Epithelial cell of prostate (primary cell): ENCODE measurements at regions not wholly inside any gene's neighbourhood (a gene's known extent, or its start where the extent isn't known, plus 50 kb on each side); places are given as distances from the start of the nearest gene placed in this dataset.

ENCODE experiments used
- DNase-seq: peaks from one replicate; pipeline ENCODE4 v3.0.0-alpha.2; 2011; ENCODE audit warnings: low read depth, low spot score
- H3K27ac ChIP-seq: fragments of 450-650 bp; 2 replicates; pipeline ENCODE4 v1.5.1; 2017; ENCODE audit warnings: mild to moderate bottlenecking

- DNase-seq = no peak
- H3K27ac ChIP-seq = no peak overlapping the region
These were observed 841.4 kb upstream of the NR2F2 start for GRCh38 chr15:95489103-95489502.

- H3K27ac ChIP-seq = peak overlapping the region; percentile 18
- DNase-seq = no peak
These were observed 838.0 kb upstream of the NR2F2 start for GRCh38 chr15:95492388-95493070.

GRCh38 chr15:95494971-95495541 lies 835.4 kb upstream of the NR2F2 start:
- no peak overlapping the region for H3K27ac ChIP-seq
- no peak for DNase-seq

GRCh38 chr15:95497634-95498033 lies 832.9 kb upstream of the NR2F2 start:
- H3K27ac ChIP-seq = no peak overlapping the region
- DNase-seq = no peak

GRCh38 chr15:95498961-95499360 lies 831.5 kb upstream of the NR2F2 start:
- no peak for DNase-seq
- H3K27ac ChIP-seq = no peak overlapping the region

- no peak for DNase-seq
- no peak overlapping the region for H3K27ac ChIP-seq
These were observed 831.1 kb upstream of the NR2F2 start for GRCh38 chr15:95499397-95499796.

GRCh38 chr15:95501865-95502264 lies 828.6 kb upstream of the NR2F2 start:
- no peak overlapping the region for H3K27ac ChIP-seq
- no peak for DNase-seq

GRCh38 chr15:95503107-95503506 lies 827.4 kb upstream of the NR2F2 start:
- H3K27ac ChIP-seq = no peak overlapping the region
- DNase-seq = no peak

GRCh38 chr15:95503640-95504225 lies 826.8 kb upstream of the NR2F2 start:
- DNase-seq = no peak
- no peak overlapping the region for H3K27ac ChIP-seq

GRCh38 chr15:95511671-95512070 lies 818.8 kb upstream of the NR2F2 start:
- H3K27ac ChIP-seq = no peak overlapping the region
- no peak for DNase-seq

- DNase-seq = no peak
- H3K27ac ChIP-seq = no peak overlapping the region
These were observed 817.6 kb upstream of the NR2F2 start for GRCh38 chr15:95512906-95513305.

GRCh38 chr15:95519887-95520286 lies 810.6 kb upstream of the NR2F2 start:
- no peak for DNase-seq
- H3K27ac ChIP-seq = no peak overlapping the region

- no peak for DNase-seq
- no peak overlapping the region for H3K27ac ChIP-seq
These were observed 810.0 kb upstream of the NR2F2 start for GRCh38 chr15:95520511-95520910.

GRCh38 chr15:95520922-95521321 lies 809.6 kb upstream of the NR2F2 start:
- H3K27ac ChIP-seq = no peak overlapping the region
- no peak for DNase-seq

- DNase-seq = no peak
- no peak overlapping the region for H3K27ac ChIP-seq
These were observed 808.0 kb upstream of the NR2F2 start for GRCh38 chr15:95522533-95522932.

- no peak overlapping the region for H3K27ac ChIP-seq
- DNase-seq = no peak
These were observed 801.6 kb upstream of the NR2F2 start for GRCh38 chr15:95528920-95529319.

GRCh38 chr15:95536638-95537037 lies 793.9 kb upstream of the NR2F2 start:
- DNase-seq = no peak
- H3K27ac ChIP-seq = no peak overlapping the region

GRCh38 chr15:95538693-95539092 lies 791.8 kb upstream of the NR2F2 start:
- no peak for DNase-seq
- no peak overlapping the region for H3K27ac ChIP-seq

GRCh38 chr15:95541301-95541700 lies 789.2 kb upstream of the NR2F2 start:
- no peak for DNase-seq

GRCh38 chr15:95549168-95549738 lies 781.2 kb upstream of the NR2F2 start:
- no peak for DNase-seq
- no peak overlapping the region for H3K27ac ChIP-seq

More at GRCh38 chr15:95541301-95541700, 789.2 kb upstream of the NR2F2 start:
- no peak overlapping the region for H3K27ac ChIP-seq

- H3K27ac ChIP-seq = no peak overlapping the region
These were observed 779.8 kb upstream of the NR2F2 start for GRCh38 chr15:95550702-95551101.

More at GRCh38 chr15:95550702-95551101, 779.8 kb upstream of the NR2F2 start:
- no peak for DNase-seq
